ENCODE measurements at regions not wholly inside any gene's neighbourhood (a gene's known extent, or its start where the extent isn't known, plus 50 kb on each side); places are given as distances from the start of the nearest gene placed in this dataset.
"Not testable (repeated sequence)": the region's sequence is repeated elsewhere in the genome, so short reads cannot be mapped to it uniquely, and the experiment has no call there.

GRCh38 chr7:97381815-97382554 is 264.5 kb downstream of the SDHAF3 start:
- no peak for DNase-seq

- no peak for DNase-seq
Observed at GRCh38 chr7:97390052-97390451, 272.6 kb downstream of the SDHAF3 start.

- no peak for DNase-seq
Observed at GRCh38 chr7:97390915-97391593, 273.6 kb downstream of the SDHAF3 start.

- DNase-seq = no peak
Observed at GRCh38 chr7:97401398-97401797, 283.9 kb downstream of the SDHAF3 start.

- DNase-seq = no peak
Observed at GRCh38 chr7:97405835-97406234, 288.3 kb downstream of the SDHAF3 start.

- no peak for DNase-seq
Observed at GRCh38 chr7:97407106-97407505, 289.6 kb downstream of the SDHAF3 start.

- DNase-seq = no peak
Observed at GRCh38 chr7:97409346-97409745, 291.8 kb downstream of the SDHAF3 start.

- no peak for DNase-seq
Observed at GRCh38 chr7:97418312-97418711, 300.8 kb downstream of the SDHAF3 start.

GRCh38 chr7:97419898-97420297 is 302.4 kb downstream of the SDHAF3 start:
- DNase-seq = no peak

GRCh38 chr7:97421307-97421930 is 303.9 kb downstream of the SDHAF3 start:
- no peak for DNase-seq

- DNase-seq = no peak
Observed at GRCh38 chr7:97422046-97422445, 304.5 kb downstream of the SDHAF3 start.

- DNase-seq = no peak
Observed at GRCh38 chr7:97430006-97430405, 301.9 kb upstream of the TAC1 start.

GRCh38 chr7:97439637-97440214 is 292.2 kb upstream of the TAC1 start:
- DNase-seq = no peak

- no peak for DNase-seq
Observed at GRCh38 chr7:97446361-97446760, 285.5 kb upstream of the TAC1 start.

GRCh38 chr7:97449448-97449847 is 282.4 kb upstream of the TAC1 start:
- not testable (repeated sequence) for DNase-seq

- no peak for DNase-seq
Observed at GRCh38 chr7:97450516-97450915, 281.4 kb upstream of the TAC1 start.

GRCh38 chr7:97454636-97455035 is 277.2 kb upstream of the TAC1 start:
- no peak for DNase-seq

- DNase-seq = no peak
Observed at GRCh38 chr7:97457054-97457453, 274.8 kb upstream of the TAC1 start.

GRCh38 chr7:97460433-97460832 is 271.5 kb upstream of the TAC1 start:
- no peak for DNase-seq

GRCh38 chr7:97461596-97461995 is 270.3 kb upstream of the TAC1 start:
- no peak for DNase-seq

GRCh38 chr7:97466071-97466470 is 265.8 kb upstream of the TAC1 start:
- DNase-seq = no peak

- no peak for DNase-seq
Observed at GRCh38 chr7:97466999-97467740, 264.7 kb upstream of the TAC1 start.

GRCh38 chr7:97468493-97468892 is 263.4 kb upstream of the TAC1 start:
- DNase-seq = no peak
